ENCODE measurements at regions not wholly inside any gene's neighbourhood (a gene's known extent, or its start where the extent isn't known, plus 50 kb on each side); places are given as distances from the start of the nearest gene placed in this dataset.

GRCh38 chr9:16255217-16255616, 615.3 kb downstream of the BNC2 start:
- no peak for TF ChIP-seq EZH2 (IDR thresholded peaks at IDR 0.05; ENCODE audit: borderline replicate concordance, low read length)
- TF ChIP-seq, protein P1, sequence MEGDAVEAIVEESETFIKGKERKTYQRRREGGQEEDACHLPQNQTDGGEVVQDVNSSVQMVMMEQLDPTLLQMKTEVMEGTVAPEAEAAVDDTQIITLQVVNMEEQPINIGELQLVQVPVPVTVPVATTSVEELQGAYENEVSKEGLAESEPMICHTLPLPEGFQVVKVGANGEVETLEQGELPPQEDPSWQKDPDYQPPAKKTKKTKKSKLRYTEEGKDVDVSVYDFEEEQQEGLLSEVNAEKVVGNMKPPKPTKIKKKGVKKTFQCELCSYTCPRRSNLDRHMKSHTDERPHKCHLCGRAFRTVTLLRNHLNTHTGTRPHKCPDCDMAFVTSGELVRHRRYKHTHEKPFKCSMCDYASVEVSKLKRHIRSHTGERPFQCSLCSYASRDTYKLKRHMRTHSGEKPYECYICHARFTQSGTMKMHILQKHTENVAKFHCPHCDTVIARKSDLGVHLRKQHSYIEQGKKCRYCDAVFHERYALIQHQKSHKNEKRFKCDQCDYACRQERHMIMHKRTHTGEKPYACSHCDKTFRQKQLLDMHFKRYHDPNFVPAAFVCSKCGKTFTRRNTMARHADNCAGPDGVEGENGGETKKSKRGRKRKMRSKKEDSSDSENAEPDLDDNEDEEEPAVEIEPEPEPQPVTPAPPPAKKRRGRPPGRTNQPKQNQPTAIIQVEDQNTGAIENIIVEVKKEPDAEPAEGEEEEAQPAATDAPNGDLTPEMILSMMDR (conservative IDR thresholded peaks at IDR 0.05 in 1 of 2, IDR thresholded peaks at IDR 0.05 in 1 of 2; ENCODE audit: extremely low read depth in 1 of 2, insufficient read depth in 1 of 2, low read depth in 1 of 2, low read length in 2 of 2): no peak

All from mammary epithelial cell (primary cell).